RWPE1 (cell line): ENCODE measurements at regions not wholly inside any gene's neighbourhood (a gene's known extent, or its start where the extent isn't known, plus 50 kb on each side); places are given as distances from the start of the nearest gene placed in this dataset.

Source experiments
- CTCF ChIA-PET: fragments of 350-600 bp; sonication (Branson Sonifier 250); formaldehyde crosslinking; extraction: SDS; loops from one replicate; lab custom pipeline; 2021; lab: Yijun Ruan, JAX
- POLR2A ChIA-PET: fragments of 400-600 bp; formaldehyde crosslinking; extraction: SDS; loops from one replicate; lab custom pipeline; 2020; ENCODE audit warnings: antibody characterized with exemption; ENCODE audit not compliant: low non-redundant PET; lab: Yijun Ruan, JAX
- DNase-seq: peaks from one replicate; pipeline ENCODE4 v3.0.0; 2012; ENCODE audit warnings: low spot score
- H3K27ac ChIP-seq: fragments of 450-650 bp; 2 replicates; pipeline ENCODE4 v1.5.1; 2017
- TF ChIP-seq, protein P1 (sequence below): fragments of 450-650 bp; conservative IDR thresholded peaks from 2 replicates; pipeline ENCODE4 v1.5.1; 2017; ENCODE audit warnings: low read depth, mild to moderate bottlenecking

DNA sequence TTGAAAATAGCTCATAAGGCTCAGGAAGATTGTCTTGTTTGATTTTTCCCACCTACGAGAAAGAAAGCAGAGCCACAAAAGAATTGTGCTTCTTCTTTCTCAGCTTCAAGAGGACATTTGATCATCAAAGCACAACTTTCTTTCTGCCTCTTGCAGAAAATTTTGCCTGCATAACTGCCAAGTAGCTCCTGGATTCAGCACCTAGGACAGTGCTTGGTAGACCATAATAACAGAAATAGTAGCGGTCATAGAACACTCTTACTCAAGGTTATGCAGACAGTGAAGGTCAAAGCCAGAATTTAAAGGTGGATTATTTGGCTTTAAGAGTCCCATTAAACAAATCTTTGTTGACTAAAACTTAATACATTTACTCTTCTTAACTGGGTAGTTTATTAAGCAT is 594.7 kb upstream of the CCNG1 start:
- TF ChIP-seq, protein P1, sequence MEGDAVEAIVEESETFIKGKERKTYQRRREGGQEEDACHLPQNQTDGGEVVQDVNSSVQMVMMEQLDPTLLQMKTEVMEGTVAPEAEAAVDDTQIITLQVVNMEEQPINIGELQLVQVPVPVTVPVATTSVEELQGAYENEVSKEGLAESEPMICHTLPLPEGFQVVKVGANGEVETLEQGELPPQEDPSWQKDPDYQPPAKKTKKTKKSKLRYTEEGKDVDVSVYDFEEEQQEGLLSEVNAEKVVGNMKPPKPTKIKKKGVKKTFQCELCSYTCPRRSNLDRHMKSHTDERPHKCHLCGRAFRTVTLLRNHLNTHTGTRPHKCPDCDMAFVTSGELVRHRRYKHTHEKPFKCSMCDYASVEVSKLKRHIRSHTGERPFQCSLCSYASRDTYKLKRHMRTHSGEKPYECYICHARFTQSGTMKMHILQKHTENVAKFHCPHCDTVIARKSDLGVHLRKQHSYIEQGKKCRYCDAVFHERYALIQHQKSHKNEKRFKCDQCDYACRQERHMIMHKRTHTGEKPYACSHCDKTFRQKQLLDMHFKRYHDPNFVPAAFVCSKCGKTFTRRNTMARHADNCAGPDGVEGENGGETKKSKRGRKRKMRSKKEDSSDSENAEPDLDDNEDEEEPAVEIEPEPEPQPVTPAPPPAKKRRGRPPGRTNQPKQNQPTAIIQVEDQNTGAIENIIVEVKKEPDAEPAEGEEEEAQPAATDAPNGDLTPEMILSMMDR = no peak
- CTCF ChIA-PET = no interaction called here
- no peak for DNase-seq
- no peak overlapping the region for H3K27ac ChIP-seq
- POLR2A ChIA-PET = no interaction called here

DNA sequence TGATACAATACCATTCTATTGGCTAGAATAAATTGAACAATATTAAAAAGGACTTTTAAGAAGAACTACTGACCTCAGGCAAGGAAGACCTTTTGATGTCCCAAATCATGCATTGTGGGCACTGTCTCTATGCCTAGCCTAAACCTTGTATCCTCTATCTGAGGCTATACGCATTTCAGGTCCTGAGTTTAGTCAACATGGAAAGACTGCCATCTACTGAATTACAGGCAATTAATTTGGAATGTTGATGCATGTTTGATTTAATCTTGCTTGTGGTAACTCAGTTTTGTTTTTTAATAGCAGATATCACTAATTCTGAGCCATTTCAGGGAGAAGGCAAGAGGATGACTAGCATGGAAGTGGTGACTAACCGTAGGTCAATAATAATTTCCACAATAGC is 585.3 kb upstream of the CCNG1 start:
- ChIA-PET POLR2A (no interaction called here), CTCF (no interaction called here)

DNA sequence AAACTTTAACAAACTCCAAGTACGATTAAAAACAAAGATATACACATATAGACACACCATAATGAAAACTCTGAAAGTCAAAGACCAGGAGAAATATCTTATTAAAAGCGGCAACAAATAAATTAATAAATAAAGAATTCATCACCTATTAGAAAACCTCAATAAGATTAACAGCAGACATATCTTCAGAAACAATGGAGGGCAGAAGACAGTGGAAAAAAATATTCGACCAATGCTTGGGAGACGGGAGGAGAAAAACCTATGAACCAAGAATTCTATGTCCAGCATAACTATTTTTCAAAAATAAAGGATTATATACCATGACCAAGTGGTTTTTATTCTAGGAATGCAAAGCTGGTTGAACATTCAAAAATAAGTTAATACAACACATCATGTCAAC is 578.6 kb upstream of the CCNG1 start:
- H3K27ac ChIP-seq = no peak overlapping the region
- ChIA-PET POLR2A (no interaction called here), CTCF (no interaction called here)
- DNase-seq = no peak
- TF ChIP-seq, protein P1 = no peak

More for the DNA sequence above, 585.3 kb upstream of the CCNG1 start:
- H3K27ac ChIP-seq = no peak overlapping the region
- no peak for DNase-seq
- TF ChIP-seq, protein P1 = no peak

DNA sequence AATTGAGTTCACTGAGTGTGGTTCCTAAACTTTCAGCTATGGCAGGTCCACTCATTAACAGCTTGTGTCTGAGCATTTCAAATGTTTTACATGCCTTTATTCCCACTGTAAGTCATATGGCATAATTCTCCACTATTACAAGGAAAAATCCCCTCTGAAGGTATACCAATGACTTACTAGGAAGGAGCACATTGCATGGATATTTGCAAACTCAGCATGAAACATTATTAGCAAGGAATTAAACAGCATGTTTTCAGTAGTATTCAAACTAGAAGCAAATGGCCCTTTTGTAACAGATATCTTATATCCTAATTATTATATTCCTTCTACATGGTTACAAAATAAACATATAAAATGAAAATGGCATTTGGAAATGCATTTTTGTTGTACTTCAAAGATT is 566.4 kb upstream of the CCNG1 start:
- CTCF ChIA-PET = interaction anchor here (0.5 kb wide), 1 partner anchor 374 kb away, joined by 3 read pairs; no protein-coding TSS in a partner anchor

DNA sequence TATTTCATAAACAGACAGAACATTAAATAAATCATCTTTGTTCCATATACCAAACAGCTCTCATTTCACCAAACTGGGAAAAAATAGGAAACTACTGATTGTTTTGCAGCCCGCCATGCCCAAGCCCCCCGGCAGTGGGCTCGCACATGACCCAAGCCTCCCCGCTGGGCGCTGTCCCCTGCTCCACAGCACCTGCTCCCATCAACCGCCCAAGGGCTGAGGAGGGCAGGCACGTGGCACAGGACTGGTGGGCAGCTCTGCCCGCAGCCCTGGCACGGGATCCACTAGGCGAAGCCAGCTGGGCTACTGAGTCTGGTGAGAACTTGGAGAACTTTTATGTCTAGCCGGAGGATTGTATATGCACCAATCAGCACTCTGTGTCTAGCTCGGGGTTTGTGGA is 554.8 kb upstream of the CCNG1 start:
- TF ChIP-seq, protein P1 = no peak
- no peak overlapping the region for H3K27ac ChIP-seq
- DNase-seq = no peak
- CTCF ChIA-PET = interaction anchor here (0.6 kb wide), 1 partner anchor 347 kb away, joined by 4 read pairs; no protein-coding TSS in a partner anchor
- POLR2A ChIA-PET = no interaction called here

More for the DNA sequence above, 566.4 kb upstream of the CCNG1 start:
- DNase-seq = no peak
- H3K27ac ChIP-seq = no peak overlapping the region
- POLR2A ChIA-PET = no interaction called here
- TF ChIP-seq, protein P1 = no peak

DNA sequence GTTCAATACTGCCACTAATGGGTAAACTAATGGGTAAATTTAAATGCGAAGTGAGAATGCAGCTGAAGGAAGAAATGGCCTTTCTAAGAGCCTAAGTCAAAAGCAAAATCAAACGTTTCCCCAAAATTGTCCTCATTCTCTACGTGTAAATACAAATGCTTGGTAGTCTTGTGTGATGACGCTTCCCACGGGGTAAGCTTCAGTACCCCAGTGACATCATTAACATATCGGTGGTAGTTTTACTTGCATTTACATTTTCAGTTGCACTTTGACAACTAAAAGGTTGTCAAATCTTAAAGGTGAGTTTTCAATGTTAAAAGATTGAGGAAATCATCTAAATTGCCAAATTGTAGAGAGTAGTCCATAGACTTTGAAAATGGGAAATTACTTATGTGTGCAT is 550.7 kb upstream of the CCNG1 start:
- no peak for DNase-seq
- H3K27ac ChIP-seq = no peak overlapping the region
- TF ChIP-seq, protein P1 = no peak
- POLR2A ChIA-PET = no interaction called here
- CTCF ChIA-PET = no interaction called here
